Activated T-helper 9 cell treated with anti-CD3 and anti-CD28 coated beads, Interleukin-2, amount 50 U/mL, for 16 hours (primary cell): ENCODE measurements at regions not wholly inside any gene's neighbourhood (a gene's known extent, or its start where the extent isn't known, plus 50 kb on each side); places are given as distances from the start of the nearest gene placed in this dataset.
"Not testable (repeated sequence)": the region's sequence is repeated elsewhere in the genome, so short reads cannot be mapped to it uniquely, and the experiment has no call there.

Experiments used
- DNase-seq: peaks from one replicate; pipeline ENCODE4 v3.0.0-alpha.2; 2020; ENCODE audit warnings: low read depth

DNA sequence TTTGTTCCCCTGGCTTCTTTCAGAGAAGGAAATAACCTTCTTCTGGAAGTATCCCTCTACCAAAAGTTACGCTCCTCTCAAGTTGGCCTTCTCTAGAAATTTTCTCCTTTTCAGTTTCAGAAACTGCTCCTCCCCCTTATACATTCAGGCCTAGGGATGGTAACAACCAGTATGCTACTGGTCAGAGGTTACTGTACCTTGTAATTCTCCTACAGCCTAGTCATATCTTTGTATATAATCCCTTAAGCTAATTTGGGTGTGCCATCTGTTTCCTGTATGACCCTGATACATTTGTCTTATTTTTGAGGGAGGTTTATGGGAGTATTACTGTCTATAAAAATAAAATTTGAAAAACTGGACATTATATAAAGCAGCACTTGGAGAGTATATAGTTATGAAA, 98.0 kb upstream of the NOTCH2NLA start:
- DNase-seq = not testable (repeated sequence)

DNA sequence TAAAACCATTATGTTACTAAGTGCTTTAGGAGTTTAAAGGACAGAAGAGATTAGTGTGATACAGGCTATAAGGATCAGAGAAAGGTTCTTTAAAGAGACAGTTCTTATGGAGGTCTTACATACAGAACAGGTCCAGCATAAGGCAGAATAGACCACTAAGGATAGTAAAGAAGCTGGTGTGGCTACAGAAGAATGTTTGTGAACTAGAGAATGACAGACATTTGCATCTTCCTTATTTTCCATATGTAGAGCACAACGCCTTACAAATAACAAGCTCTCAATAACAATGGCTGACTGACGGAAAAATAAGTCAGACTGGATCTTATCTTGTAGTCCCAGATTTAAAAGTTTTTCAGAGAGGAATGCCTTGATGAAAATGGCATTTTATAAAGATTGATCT, 95.6 kb upstream of the NOTCH2NLA start:
- DNase-seq = not testable (repeated sequence)

DNA sequence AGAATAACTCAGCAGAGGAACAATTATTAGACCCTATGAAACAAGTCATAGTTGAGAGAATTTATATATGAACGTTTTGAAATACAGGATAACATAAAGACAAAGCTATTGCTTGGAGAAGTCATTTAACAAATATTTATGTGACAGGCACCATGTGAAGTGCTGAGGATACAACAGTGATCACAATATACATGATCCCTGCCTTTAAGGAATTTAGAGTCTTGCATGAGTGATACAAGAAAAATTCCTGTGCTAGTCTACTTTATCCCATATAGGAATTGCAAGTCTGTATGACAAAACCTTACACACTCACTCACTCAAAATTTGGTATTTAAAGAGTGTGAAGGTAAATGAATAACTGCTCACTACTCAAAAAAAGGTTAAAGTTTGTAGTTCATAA, 94.5 kb upstream of the NOTCH2NLA start:
- not testable (repeated sequence) for DNase-seq

DNA sequence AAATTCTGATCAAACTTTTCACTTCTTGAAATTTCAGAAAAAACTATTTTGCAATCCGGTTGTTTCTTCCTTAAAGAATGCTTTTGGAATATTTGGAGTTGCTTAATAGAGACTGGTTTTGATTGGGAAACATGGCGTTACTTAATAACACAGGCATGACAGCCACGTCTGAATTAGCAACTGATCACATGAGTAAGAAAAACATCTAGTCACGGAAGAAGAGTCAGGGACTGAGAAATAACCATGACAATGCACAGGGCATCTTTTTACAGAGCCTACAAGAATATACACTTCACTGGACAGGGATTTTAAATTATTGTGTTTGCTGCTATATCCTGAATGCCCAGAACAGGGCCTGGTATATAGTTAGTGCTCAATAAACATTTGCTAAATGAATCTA, 94.1 kb upstream of the NOTCH2NLA start:
- DNase-seq = not testable (repeated sequence)

DNA sequence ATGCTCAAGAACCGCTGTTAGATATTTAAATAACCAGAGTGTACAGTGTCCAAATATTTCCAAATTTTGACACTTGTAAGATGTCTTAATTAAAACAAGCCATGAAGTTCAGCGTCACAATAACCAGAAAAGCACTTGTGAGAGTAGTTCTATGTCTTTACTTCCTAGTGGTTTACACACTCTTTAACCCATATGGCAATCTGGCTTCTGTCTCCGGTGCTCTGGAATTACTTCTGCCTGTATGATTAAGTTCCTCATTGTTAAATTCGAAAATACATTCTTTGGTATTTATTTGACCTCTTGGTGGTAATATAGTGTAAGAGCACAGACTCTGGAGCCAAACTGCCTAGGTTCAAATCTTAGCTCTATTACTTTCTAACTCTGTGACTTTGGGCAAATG, 89.9 kb upstream of the NOTCH2NLA start:
- not testable (repeated sequence) for DNase-seq

DNA sequence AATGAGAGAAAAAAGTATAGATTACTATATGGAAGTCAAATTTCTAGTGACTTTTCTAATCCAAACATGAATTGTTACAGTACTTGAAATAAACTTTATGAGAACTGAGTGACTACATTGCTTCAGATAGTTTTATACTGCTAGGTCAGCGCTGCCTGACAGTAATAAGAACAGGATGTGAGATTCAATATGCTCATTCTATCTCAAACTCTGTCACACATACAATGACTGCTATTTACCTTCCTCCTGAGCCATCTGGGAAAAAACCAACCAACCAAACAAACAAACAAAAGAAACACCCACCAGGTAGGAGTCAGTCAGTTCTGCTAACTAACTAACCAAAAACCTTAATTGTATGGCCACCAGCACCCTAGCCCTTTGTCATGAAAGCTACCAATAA, 89.0 kb upstream of the NOTCH2NLA start:
- DNase-seq = not testable (repeated sequence)

DNA sequence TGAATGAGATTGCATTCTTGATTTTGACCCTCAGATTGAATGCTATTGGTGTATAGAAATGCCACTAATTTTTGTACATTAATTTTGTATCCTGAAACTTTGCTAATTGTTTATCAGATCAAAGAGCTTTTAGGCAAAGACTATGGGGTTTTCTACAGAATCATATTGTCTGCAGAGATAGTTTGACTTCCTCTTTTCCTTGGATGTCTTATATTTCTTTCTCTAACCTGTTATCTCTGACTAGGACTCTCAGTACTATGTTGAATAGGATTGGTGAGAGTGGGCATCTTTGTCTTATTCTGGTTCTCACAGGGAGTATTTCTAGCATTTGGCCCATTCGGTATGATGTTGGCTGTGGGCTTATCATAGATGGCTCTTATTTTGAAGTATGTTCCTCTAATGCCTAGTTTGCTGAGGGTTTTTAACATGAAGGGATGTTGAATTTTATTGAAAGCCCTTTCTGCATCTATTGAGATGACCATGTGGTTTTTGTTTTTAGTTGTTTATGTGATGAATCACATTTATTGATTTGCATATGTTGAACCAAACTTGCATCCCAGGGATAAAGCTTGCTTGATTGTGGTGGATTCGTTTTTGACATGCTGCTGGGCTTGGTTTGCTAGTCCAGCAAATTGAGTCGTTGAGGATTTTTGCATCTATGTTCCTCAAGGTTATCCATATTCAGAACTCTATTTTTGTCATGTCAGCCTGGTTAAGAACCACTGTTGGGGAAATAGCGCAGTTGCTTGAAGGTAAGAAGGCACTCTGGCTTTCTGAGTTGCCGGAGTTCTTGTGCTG, 85.8 kb upstream of the NOTCH2NLA start:
- not testable (repeated sequence) for DNase-seq

DNA sequence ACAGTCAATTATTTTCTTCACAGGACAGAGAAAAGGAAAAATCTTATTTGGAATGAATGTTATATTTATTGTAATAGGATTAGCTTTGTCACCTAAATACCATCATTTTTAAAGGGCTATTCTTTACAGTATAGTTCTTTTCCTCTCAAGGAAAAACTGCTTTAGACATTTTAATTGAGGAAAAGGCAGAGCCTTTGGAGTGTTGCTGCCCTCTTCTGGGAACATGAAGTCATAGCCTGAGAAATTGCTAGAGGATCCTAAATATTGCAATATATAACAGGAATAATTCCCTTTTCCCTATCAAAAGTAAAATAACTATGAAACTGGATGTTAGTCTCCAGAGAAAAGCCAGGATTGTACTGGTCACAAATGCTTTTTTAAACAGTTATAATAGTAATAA, 81.8 kb upstream of the NOTCH2NLA start:
- DNase-seq = not testable (repeated sequence)

DNA sequence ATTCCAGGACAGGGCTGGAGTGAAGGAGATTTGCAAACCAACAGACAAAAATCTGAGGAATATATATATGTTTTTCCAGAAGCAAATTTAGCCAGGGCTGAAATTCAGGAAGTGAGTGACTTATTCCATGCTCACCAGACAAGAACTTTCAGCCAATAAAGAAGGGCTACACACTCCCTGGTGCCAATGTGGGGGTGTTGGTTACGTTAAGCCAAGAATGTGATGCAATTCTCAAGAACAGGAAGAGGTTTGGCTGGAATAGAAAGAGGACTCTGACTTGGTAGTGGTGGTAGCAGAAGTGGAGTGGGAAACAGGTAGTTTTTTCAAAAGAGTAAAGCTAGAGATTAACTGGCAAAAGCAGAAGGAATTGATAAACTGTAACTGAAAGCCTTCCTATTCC, 80.6 kb upstream of the NOTCH2NLA start:
- DNase-seq = not testable (repeated sequence)

DNA sequence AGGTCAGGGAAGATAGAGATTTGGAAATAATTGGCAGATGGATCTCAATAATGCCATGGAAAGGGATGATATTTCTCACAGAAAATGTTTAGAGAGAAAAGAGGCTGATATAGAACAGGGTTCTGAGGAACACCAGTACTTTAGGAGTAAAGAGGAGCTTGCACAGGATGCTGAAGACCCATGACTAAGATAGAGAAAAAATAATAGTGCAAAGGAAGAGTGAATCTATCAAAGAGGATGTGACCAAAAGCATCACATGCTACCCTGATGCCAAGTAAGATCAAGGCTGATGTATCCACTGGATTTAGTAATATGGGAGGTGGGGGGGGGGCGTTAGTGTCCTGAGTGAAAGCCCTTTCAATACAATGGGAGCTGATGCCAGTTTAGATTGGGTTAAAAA, 80.1 kb upstream of the NOTCH2NLA start:
- DNase-seq = not testable (repeated sequence)

DNA sequence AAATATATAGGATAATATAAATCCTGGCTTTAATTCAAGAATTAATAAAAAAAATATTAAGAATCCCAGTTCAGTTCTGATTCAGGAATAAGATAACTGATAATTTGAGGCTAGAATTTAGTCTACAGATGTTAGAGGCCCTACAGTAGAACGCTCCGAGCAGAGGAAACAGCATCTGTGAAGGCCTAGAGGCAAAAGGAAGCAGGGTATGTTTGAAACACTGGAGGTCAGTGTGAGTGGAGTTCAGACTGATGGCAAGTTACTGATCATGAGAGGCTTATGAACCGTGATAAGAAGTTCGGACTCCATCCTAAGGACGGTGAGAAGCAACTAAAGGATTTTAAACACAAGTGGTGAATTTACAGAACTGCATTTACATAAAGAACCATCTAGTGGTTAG, 79.3 kb upstream of the NOTCH2NLA start:
- DNase-seq = not testable (repeated sequence)

DNA sequence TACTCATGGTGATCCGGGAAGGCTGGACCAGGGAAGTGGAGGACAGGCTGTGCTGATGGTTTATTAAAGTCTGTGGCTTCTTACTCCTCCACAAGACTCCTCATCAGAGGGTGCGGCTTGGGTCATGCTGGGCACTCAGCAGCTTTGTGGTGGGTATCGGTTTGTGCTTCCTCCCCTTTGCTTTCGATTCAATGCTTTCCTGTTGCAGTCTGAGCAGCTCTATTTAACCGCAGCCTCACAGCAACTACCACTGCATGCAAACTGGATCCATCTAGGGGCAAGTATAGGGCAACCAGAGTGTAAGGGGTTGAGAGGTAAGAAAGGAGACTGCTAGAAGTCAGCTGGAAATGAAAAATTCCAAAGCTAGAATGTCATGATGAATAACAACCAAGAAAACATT, 78.8 kb upstream of the NOTCH2NLA start:
- not testable (repeated sequence) for DNase-seq

DNA sequence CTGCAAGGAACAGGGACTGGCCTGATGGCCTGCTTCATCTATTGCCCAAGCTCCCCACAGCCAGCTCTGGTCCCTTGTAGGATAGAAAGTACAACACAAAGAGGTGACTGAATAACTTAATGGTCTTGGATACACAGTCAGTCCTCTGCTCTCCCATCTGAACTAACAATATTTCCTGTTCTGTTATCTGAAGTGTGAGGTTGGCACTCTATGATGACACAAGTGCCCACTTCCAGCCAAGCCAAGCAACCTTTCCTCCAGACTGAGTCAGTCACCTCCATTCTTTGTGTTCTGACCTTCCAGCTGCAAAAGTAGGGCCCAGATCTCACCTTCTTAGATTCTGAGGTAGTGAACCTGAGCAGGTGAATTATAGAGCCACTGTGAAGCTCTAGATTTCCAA, 77.8 kb upstream of the NOTCH2NLA start:
- DNase-seq = not testable (repeated sequence)

DNA sequence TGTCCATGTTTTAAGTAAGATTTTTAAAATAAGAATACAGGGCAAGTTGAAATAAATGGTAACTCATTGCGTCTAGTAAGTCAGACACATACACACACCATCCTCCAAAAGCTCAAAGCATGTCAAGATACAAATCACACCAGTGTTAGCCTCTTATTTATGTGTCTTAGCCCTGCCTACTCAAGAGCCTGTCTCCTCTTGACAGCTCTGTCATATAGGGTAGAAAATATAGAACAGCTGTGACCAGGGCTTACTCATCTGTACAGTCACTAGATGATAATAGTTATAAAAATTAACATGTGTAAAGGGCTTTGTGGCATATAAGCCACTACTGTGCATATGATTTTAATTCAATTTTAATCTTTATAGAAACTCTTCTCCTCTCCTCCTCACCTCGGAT, 76.6 kb upstream of the NOTCH2NLA start:
- DNase-seq = not testable (repeated sequence)

DNA sequence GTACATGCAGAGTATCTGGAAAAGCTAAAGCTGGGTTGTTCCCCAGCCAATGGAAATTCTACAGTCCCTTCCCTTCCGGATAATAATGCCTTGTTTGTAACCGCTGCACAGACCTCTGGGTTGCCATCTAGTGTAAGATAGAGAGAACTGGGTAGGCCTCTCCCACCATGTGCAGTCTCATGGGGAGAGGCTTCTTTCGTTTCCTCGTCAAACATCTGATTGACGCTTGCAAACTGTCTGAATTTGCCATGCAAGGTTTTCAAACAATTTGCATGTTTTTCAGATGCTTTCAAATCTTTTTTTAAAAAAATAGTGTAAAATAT, 69.7 kb upstream of the NOTCH2NLA start:
- DNase-seq = not testable (repeated sequence)

DNA sequence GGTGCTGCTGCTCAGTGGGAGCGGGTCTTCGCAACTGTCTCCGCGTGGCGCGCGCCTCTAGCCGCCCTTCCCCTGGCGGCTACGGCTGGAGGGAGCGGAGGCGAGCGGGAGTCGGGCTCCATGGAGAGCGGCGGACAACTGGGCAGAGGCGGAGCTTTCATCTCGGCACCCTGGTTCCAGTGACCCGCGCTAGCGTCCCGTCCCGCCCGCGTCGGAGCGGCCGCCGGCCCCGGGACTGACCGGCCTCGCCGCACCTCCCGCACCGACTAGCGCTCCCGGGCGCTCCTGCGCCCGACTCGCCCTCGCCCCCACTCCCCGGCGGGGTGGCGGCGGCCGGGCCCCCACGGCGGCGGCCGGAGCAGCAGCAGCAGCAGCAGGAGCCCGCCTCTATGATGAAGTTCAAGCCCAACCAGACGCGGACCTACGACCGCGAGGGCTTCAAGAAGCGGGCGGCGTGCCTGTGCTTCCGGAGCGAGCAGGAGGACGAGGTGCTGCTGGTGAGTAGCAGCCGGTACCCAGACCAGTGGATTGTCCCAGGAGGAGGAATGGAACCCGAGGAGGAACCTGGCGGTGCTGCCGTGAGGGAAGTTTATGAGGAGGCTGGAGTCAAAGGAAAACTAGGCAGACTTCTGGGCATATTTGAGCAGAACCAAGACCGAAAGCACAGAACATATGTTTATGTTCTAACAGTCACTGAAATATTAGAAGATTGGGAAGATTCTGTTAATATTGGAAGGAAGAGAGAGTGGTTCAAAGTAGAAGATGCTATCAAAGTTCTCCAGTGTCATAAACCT, 69.2 kb upstream of the NOTCH2NLA start:
- not testable (repeated sequence) for DNase-seq

DNA sequence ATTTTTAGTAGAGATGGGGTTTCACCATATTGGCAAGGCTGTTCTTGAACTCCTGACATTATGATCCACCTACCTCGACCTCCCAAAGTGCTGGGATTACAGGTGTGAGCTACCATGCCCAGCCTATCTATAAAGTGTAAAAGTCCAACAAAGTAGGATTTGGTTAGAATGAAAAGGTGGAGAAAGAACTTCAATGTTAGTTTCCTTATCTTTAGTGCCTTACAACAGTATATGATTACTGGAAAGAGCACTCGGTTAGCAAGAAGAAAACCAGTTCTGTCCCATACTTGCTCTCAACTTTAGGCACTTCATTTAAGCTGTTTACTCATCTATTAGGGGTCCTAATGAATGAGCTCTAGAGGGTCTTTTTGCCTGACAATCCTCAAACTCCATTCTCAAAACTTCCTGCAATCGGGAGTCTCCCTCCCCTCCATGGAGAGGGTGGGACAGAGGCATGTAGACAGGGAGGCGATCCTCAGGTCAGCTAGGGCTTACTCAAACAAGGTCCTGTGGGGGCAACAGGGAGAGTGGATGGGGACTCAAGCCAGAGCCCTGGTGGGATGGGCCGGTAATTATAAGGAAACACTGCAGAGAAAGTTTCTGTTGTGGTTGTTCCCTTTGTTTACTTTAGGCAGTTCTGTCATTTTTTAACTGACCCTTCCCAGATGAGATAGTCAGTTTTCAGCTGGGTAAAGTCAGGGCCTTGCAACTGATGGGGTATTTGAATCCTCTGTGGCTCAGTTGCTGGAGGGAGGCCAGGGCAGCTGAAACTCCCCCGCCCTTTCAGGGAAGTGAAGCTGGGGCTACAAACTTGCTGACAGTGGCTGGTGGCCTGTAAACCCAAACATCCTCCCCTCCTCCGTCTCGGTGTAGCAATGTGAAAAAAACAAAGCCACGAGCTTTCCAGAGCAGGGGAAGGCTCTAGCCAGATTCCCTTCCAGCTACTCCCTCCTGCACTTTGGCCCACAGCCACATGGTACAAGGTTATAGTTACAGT, 64.4 kb upstream of the NOTCH2NLA start:
- not testable (repeated sequence) for DNase-seq

DNA sequence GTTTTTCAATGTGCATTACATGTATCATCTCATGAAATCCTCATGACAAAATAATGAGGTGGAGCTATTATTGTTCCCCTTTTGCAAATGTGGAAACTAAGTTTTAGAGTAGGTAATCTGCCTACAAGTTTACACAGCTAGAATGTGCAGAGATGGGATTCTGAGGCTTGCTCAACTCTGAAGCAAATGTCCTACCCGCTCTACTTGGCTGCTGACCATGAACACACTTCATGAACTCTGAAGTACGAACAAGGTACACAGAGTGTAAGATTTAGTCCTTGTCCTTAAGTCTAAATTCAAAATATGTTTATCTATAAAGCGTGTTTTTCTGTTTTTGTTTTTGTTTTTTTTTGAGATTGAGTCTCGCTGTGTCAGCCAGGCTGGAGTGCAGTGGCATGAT, 63.6 kb upstream of the NOTCH2NLA start:
- DNase-seq = not testable (repeated sequence)

DNA sequence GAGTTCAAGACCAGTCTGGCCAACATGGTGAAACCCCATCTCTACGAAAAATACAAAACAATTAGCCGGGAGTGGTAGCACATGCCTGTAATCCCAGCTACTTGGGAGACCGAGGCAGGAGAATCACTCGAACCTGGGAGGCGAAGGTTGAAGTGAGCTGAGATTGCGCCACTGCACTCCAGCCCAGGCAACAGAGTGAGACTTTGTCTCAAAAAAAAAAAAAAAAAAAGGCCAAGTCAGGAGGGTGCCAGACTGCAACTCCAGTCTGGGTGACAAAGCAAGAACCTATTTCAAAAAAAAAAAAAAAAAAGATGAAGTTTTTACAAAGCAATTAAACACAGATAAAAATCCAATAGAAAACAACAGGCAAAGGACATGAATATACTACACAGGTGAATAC, 59.1 kb upstream of the NOTCH2NLA start:
- not testable (repeated sequence) for DNase-seq

DNA sequence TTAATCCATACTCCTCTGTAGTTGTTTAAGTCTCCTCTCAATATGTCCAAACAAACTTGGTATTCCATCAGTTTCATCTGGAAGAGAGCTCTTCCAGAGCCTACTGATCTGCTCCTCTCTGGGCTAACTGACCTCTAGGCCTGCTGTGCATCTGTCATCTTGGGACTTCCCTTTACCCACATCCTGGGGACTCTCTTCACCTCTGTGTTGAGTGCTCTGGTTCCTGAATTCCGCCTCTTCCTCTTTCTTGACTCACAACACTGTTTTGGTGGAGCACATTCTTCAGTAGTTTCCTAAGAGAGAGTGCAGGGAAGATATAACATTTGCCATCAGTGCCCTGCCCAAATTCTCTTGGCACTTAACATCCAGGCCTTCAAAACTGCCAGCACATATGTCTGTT, 55.9 kb upstream of the NOTCH2NLA start:
- DNase-seq = not testable (repeated sequence)

DNA sequence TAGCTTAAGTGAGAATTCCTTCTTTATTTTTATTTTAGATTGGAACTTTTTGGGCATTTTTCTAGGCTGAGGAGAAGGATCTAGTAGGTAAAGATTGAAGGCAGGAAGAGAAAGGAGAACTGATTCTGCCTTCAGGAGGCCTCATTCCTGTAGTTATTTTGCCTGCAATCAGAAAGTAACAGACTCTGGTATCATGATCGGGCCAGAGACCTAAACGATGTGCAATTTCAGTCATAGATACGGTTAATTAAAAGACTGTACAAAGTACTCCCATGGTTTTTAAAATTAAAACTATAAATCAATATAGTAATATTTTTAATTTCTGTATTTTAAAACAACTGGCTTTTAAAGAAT, 54.7 kb upstream of the NOTCH2NLA start:
- DNase-seq = not testable (repeated sequence)
